HCT116 (cell line): ENCODE measurements at regions not wholly inside any gene's neighbourhood (a gene's known extent, or its start where the extent isn't known, plus 50 kb on each side); places are given as distances from the start of the nearest gene placed in this dataset.

Source experiments
- ATAC-seq: fragments of 200-7000 bp; cut with Tn5 transposase; 2 replicates; pipeline ENCODE4 v1.9.1; 2020; ENCODE audit warnings: mild to moderate bottlenecking, moderate library complexity
- BruUV-seq: library from RNA; stranded (reverse); fragments of 400-500 nt; replicated peaks from 2 replicates; lab custom pipeline; 2021; lab: Mats Ljungman, UMichigan
- CTCF ChIA-PET: fragments of 300-600 bp; sonication (Branson Sonifier 250); formaldehyde crosslinking; loops from one replicate; lab custom pipeline; 2021; ENCODE audit warnings: antibody characterized with exemption; lab: Charles Lee
- POLR2A ChIA-PET: fragments of 300-600, 350-600 bp; sonication (Branson Sonifier 250); formaldehyde crosslinking; loops from one replicate; lab custom pipeline; 2021; ENCODE audit warnings: antibody characterized with exemption; lab: Charles Lee
- RAD21 ChIA-PET, 2 experiments: fragments of 300-600 bp; sonication (Branson Sonifier 250); formaldehyde crosslinking; loops; one replicate each; lab custom pipeline; 2023; ENCODE audit warnings: low total read pairs in 2 of 2; ENCODE audit not compliant: uncharacterized antibody in 2 of 2, unreplicated experiment in 2 of 2, low non-redundant PET in 1 of 2; lab: Charles Lee
- DNase-seq: peaks from one replicate; pipeline ENCODE4 v3.0.0-alpha.2; 2010; ENCODE audit warnings: low read depth, low spot score
- H2AFZ ChIP-seq: fragments of 200-600 bp; shearing (Covaris generic), sonication (generic); 2 replicates; pipeline ENCODE4 v1.6.1; 2017; ENCODE audit warnings: low read depth, mixed run types, mixed read lengths, antibody characterized with exemption, low read length; ENCODE audit not compliant: poor library complexity, severe bottlenecking
- H3K27ac ChIP-seq: 2 replicates; pipeline ENCODE4 v1.5.1; 2012; ENCODE audit warnings: low read depth, low read length
- H3K27me3 ChIP-seq: fragments of 200-600 bp; sonication (generic); 2 replicates; pipeline ENCODE4 v1.6.1; 2016; ENCODE audit warnings: mixed run types, low read length, mixed read lengths; ENCODE audit not compliant: insufficient read depth
- H3K36me3 ChIP-seq, 2 experiments: fragments of 200-500 bp in 1 of 2; fragments of 200-600 bp in 1 of 2; sonication (Bioruptor generic) in 1 of 2; sonication (generic) in 1 of 2; 2 replicates each; pipeline versions ENCODE4 v1.5.1 to v1.6.1; 2014 to 2016; ENCODE audit warnings: low read length in 2 of 2, inconsistent platforms in 1 of 2, mixed read lengths in 1 of 2, mixed run types in 1 of 2; ENCODE audit not compliant: insufficient read depth in 2 of 2, control insufficient read depth in 1 of 2
- H3K4me1 ChIP-seq, 2 experiments: fragments of 200-600 bp in 1 of 2; sonication (generic) in 1 of 2; 2 replicates each; pipeline versions ENCODE4 v1.5.1 to v1.6.1; 2012 to 2017; ENCODE audit warnings: low read length in 2 of 2, inconsistent platforms in 1 of 2, mild to moderate bottlenecking in 1 of 2, mixed read lengths in 1 of 2, mixed run types in 1 of 2, moderate library complexity in 1 of 2; ENCODE audit not compliant: insufficient read depth in 2 of 2, control insufficient read depth in 1 of 2
- H3K4me2 ChIP-seq: fragments of 200-600 bp; sonication (generic); 2 replicates; pipeline ENCODE4 v1.6.1; 2017; ENCODE audit warnings: mixed run types, low read length, mixed read lengths
- H3K4me3 ChIP-seq, 2 experiments: fragments of 200-600 bp in 1 of 2; sonication (generic) in 1 of 2; replicated peaks in 1 of 2; 2 replicates each; pipeline ENCODE4 v1.5.1; 2011 to 2016; ENCODE audit warnings: low read length in 2 of 2, control low read depth in 1 of 2, low read depth in 1 of 2, mild to moderate bottlenecking in 1 of 2, mixed read lengths in 1 of 2, mixed run types in 1 of 2
- H3K79me2 ChIP-seq: fragments of 200-600 bp; sonication (generic); 2 replicates; pipeline ENCODE4 v1.6.1; 2017; ENCODE audit warnings: mild to moderate bottlenecking, mixed run types, low read length, moderate library complexity, mixed read lengths; ENCODE audit not compliant: insufficient read depth
- H3K9ac ChIP-seq: fragments of 200-600 bp; sonication (generic); 2 replicates; pipeline ENCODE4 v1.6.1; 2016; ENCODE audit warnings: low read length, mixed read lengths
- H3K9me2 ChIP-seq: fragments of 200-600 bp; sonication (generic), shearing (Covaris generic); 2 replicates; pipeline ENCODE4 v1.6.1; 2017; ENCODE audit warnings: mixed run types, mild to moderate bottlenecking, moderate library complexity; ENCODE audit not compliant: insufficient read depth
- H3K9me3 ChIP-seq, 2 experiments: fragments of 200-500 bp in 1 of 2; fragments of 200-600 bp in 1 of 2; sonication (Bioruptor generic) in 1 of 2; sonication (generic) in 1 of 2; 2 replicates each; pipeline ENCODE4 v1.6.1; 2014 to 2017; ENCODE audit warnings: low read length in 2 of 2, mixed read lengths in 2 of 2, inconsistent platforms in 1 of 2, low read depth in 1 of 2, mild to moderate bottlenecking in 1 of 2, mixed run types in 1 of 2, moderate library complexity in 1 of 2; ENCODE audit not compliant: control insufficient read depth in 1 of 2, insufficient read depth in 1 of 2
- H4K20me1 ChIP-seq: fragments of 200-600 bp; sonication (generic), shearing (Covaris generic); 2 replicates; pipeline ENCODE4 v1.6.1; 2017; ENCODE audit warnings: mixed run types, mild to moderate bottlenecking, moderate library complexity; ENCODE audit not compliant: insufficient read depth
- CBX3 ChIP-seq: IDR thresholded peaks from 2 replicates; pipeline ENCODE4 v1.6.1; 2012; ENCODE audit warnings: low read depth
- EZH2phosphoT487 ChIP-seq: fragments of 200-600 bp; IDR thresholded peaks from 2 replicates; pipeline ENCODE4 v1.6.1; 2018; ENCODE audit warnings: antibody characterized with exemption, borderline replicate concordance
- JUND ChIP-seq: IDR thresholded peaks from 2 replicates; pipeline ENCODE4 v1.6.1; 2012
- POLR2AphosphoS5 ChIP-seq: IDR thresholded peaks from 2 replicates; pipeline ENCODE4 v1.6.1; 2011; ENCODE audit warnings: mild to moderate bottlenecking, low read depth, low read length, moderate library complexity
- RAD21 ChIP-seq: IDR thresholded peaks from 2 replicates; pipeline ENCODE4 v1.6.1; 2012; ENCODE audit warnings: low read depth, mild to moderate bottlenecking
- SRF ChIP-seq: IDR thresholded peaks from 2 replicates; pipeline ENCODE4 v1.6.1; 2012; ENCODE audit warnings: low read depth
- TCF7L2 ChIP-seq: IDR thresholded peaks from 2 replicates; pipeline ENCODE4 v1.7.0; 2011; ENCODE audit warnings: borderline replicate concordance, inconsistent platforms; ENCODE audit not compliant: insufficient read depth, insufficient read length; ENCODE audit errors: extremely low read depth
- ZNF274 ChIP-seq: fragments of 200-500 bp; sonication (Bioruptor generic); IDR thresholded peaks from 2 replicates; pipeline ENCODE4 v1.6.1; 2014; ENCODE audit warnings: mild to moderate bottlenecking, low read depth, low read length, inconsistent platforms
- intact Hi-C: fragments of 100-400 bp; cut with micrococcal nuclease; formaldehyde crosslinking; loops from 2 replicates; pipeline ENCODE4 v1.10.0; 2022
- TF ChIP-seq, protein P1 (sequence below): IDR thresholded peaks from 2 replicates; pipeline ENCODE4 v1.6.1; 2012
- TF ChIP-seq, protein P2 (sequence below), 3 experiments: fragments of 200-600 bp in 1 of 3; sonication (generic) in 1 of 3; IDR thresholded peaks in 2 of 3; conservative IDR thresholded peaks in 1 of 3; 2 replicates each; pipeline ENCODE4 v1.5.1; 2012 to 2017; ENCODE audit warnings: low read depth in 2 of 3, low read length in 2 of 3, antibody characterized with exemption in 1 of 3, borderline replicate concordance in 1 of 3, control low read depth in 1 of 3, mild to moderate bottlenecking in 1 of 3, mixed read lengths in 1 of 3, mixed run types in 1 of 3, moderate library complexity in 1 of 3; ENCODE audit not compliant: insufficient read depth in 1 of 3

DNA sequence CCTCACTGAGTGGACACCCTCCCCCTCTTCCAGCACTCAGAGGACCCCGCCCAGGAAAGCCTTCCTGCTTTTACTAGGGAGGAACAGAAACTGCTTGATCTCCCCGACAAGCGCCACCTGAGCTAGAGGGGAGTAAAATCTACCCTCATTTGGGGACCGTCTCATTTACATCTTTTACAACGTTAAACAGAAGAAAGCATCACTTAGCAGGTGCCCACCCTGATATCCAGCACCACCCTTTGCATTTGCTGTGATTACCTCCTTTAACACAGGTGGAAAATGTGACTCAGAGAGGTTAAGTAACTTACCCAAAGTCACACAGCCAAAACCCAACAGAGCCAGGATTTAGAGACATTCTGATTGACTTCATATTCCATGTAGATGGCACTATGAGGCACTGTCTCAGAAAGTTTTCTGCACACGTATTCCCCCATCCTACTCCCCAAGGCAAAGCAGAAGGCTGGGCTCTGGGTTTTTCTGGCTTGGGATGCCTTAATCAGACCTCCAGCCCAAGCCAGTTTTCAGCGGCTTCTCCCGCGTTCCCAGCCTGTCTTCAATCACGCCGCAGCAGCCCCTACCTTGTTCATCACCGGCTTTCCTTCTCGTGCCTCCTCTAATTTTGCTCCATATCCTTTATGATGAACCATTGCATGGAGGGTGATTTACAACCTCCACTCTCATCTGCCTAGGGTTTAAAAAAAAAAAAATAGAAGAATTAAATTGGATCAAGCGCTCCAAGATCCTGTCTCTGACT lies 314.6 kb upstream of the PROK2 start:
- no peak for ATAC-seq
- intact Hi-C loops: no loop called here
- POLR2A ChIA-PET: no interaction called here

More for the DNA sequence above, 314.6 kb upstream of the PROK2 start:
- TF ChIP-seq, protein P1, sequence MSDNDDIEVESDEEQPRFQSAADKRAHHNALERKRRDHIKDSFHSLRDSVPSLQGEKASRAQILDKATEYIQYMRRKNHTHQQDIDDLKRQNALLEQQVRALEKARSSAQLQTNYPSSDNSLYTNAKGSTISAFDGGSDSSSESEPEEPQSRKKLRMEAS: no peak
- no peak for TF ChIP-seq TCF7L2
- TF ChIP-seq SRF: no peak
- no peak for TF ChIP-seq EZH2phosphoT487
- TF ChIP-seq, protein P2, sequence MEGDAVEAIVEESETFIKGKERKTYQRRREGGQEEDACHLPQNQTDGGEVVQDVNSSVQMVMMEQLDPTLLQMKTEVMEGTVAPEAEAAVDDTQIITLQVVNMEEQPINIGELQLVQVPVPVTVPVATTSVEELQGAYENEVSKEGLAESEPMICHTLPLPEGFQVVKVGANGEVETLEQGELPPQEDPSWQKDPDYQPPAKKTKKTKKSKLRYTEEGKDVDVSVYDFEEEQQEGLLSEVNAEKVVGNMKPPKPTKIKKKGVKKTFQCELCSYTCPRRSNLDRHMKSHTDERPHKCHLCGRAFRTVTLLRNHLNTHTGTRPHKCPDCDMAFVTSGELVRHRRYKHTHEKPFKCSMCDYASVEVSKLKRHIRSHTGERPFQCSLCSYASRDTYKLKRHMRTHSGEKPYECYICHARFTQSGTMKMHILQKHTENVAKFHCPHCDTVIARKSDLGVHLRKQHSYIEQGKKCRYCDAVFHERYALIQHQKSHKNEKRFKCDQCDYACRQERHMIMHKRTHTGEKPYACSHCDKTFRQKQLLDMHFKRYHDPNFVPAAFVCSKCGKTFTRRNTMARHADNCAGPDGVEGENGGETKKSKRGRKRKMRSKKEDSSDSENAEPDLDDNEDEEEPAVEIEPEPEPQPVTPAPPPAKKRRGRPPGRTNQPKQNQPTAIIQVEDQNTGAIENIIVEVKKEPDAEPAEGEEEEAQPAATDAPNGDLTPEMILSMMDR (IDR thresholded peaks at IDR 0.05 in 2 of 3, conservative IDR thresholded peaks at IDR 0.05 in 1 of 3; ENCODE audit: borderline replicate concordance in 1 of 3, insufficient read depth in 1 of 3, low read depth in 2 of 3, low read length in 2 of 3): no peak
- TF ChIP-seq RAD21: no peak
- no peak for TF ChIP-seq CBX3
- TF ChIP-seq POLR2AphosphoS5: no peak
- no peak for TF ChIP-seq ZNF274
- no peak for TF ChIP-seq JUND
- DNase-seq: no peak
- Histone ChIP-seq H3K27me3 (peaks cover 28% of the 10 kb centered on the region), H3K9me3 (no peaks in the 10 kb centered on the region), H3K4me3 (no peak overlapping the region), H3K9ac (no peak overlapping the region), H3K79me2 (no peaks in the 10 kb centered on the region), H3K36me3 (no peaks in the 10 kb centered on the region), H3K4me2 (no peak overlapping the region), H3K4me1 (no peaks in the 10 kb centered on the region), H3K27ac (no peak overlapping the region), H2AFZ (no peak overlapping the region), H4K20me1 (no peaks in the 10 kb centered on the region), H3K9me2 (no peaks in the 10 kb centered on the region)
- BruUV-seq: no TSS peak
- CTCF ChIA-PET: no interaction called here
- RAD21 ChIA-PET: no interaction called here
